Neural progenitor cell (in vitro differentiated cells): ENCODE measurements at regions not wholly inside any gene's neighbourhood (a gene's known extent, or its start where the extent isn't known, plus 50 kb on each side); places are given as distances from the start of the nearest gene placed in this dataset.

ENCODE experiments used
- CTCF ChIP-seq: fragments of 200-600 bp; sonication (generic); IDR thresholded peaks from 2 replicates; pipeline ENCODE4 v1.5.1; 2017; ENCODE audit warnings: antibody characterized with exemption, mild to moderate bottlenecking
- EZH2 ChIP-seq: fragments of 200-600 bp; sonication (generic); IDR thresholded peaks from 2 replicates; pipeline ENCODE4 v1.6.1; 2017; ENCODE audit warnings: antibody characterized with exemption, mild to moderate bottlenecking, moderate library complexity

DNA sequence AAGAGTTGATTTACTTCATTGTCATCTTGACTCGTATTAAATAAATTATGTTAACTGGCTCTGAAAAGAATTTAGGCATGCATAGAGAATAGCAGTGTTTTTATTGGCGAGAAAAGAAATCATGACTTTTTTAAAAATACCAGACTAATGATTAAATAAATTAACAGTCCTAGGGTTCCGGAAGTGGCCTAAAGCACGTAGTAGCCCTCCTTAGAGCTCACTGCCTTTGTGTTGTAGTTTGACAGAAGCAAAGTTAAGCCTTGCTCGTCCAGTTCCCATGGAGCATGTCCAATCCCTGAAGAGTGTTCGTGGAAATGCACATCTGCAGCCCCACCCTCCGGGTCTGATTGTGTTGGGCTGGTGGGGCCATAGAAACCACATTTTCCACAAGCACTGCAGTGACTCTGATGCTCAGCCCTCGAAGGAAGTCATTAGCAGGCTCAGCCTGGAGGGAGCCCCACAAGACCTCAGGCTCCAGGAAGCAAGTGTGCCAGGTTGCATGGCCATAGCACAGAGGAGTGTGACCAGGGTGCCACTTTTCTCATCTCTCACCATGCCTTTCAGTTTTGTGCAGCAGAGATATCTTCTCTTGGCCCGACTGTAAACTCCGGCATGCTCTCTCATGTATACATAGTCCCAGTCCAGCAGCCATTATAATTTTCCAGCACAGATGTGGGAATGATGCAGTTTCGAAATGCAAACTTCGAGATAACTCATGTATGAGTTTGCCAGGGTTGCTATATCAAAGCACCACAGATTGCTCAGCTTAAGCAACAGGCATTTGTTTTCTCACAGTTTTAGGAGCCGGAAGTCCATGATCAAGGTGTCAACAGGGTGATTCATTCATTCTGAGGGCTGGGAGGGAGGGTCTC, 188.6 kb upstream of the SH3BP4 start:
- TF ChIP-seq CTCF (no peak), EZH2 (no peak)
